Left forelimb (tissue), 1 donor: ENCODE measurements at regions not wholly inside any gene's neighbourhood (a gene's known extent, or its start where the extent isn't known, plus 50 kb on each side); places are given as distances from the start of the nearest gene placed in this dataset.
"Not testable (repeated sequence)": the region's sequence is repeated elsewhere in the genome, so short reads cannot be mapped to it uniquely, and the experiment has no call there.

ENCODE experiments used
- DNase-seq: peaks from one replicate; pipeline ENCODE4 v3.0.0-alpha.2; 2018; ENCODE audit warnings: low spot score

GRCh38 chr1:55825461-55825860 lies 610.3 kb upstream of the USP24 start:
- no peak for DNase-seq

- no peak for DNase-seq
Observed at GRCh38 chr1:55824251-55824640, 609.1 kb upstream of the USP24 start.

DNA sequence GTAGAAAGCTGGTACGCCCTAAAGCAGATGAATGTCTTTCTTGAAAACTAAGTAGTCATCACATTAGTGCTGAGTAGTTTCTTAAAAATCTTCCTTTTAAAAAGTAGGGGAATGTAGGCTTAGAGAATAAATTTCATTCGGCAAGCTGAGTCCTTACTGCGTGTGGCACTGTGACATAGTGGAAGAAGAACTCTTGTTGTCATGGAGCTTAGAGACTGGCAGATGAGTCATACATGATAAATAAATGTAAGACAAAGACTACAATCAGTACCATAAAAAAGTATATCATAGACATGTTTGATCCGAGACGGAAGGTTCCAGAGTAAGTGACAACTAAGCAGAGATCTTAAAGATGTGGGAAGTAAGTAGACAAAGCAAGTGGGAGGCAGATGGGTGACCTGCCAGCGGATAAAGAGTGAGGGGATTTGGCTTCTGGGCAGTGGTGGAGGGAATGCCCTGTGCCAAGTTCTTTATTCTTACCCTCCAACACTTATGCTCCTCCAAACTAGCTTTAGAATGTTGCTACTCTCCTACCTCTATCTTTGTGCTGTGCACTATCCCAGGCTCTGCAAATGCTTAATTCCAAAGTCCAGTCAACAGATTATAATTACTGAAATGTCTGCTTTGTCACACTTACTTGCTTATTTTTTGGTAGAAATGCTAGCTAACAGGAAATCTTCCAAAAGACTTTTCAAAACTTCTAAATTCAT lies 608.5 kb upstream of the USP24 start:
- DNase-seq: no peak

DNA sequence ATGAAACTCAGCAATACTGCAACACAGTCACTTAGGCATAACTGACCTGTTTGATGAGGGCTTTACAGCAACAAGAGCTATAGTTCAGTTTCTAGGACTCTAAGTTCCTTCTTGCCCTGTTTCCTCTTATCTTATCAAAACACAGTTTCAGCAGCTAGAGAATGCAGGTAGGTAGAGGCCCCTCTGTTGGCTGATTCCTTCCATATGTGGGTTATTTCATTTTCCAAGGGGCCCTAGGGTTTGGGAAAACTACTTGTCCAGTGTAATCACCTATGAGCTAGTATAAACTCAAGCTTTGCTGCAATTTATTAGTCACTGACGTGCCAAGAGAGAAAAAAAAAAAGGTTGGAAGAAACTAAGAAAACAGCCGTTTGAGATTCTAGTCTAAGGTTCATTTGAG lies 607.7 kb upstream of the USP24 start:
- DNase-seq: no peak

DNA sequence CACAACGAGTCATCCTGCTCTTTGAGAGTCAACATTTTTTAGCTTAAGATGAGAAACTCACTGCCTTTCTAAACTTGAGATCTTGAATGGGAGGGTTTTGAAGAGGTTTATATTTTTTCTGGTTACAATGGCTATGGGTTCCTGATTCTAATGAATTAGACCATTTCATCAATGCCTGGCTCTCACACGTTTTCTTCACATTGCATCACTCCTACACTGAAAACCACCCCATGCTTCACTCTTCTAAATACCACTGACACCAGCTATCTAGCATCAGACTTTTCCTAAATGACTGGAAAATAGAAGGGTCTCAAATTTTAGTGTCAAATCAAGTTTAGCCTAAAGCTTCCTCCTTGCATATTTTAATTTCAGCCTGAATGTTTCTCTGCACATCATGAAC lies 606.1 kb upstream of the USP24 start:
- no peak for DNase-seq

GRCh38 chr1:55820501-55820900 lies 605.3 kb upstream of the USP24 start:
- DNase-seq: no peak

DNA sequence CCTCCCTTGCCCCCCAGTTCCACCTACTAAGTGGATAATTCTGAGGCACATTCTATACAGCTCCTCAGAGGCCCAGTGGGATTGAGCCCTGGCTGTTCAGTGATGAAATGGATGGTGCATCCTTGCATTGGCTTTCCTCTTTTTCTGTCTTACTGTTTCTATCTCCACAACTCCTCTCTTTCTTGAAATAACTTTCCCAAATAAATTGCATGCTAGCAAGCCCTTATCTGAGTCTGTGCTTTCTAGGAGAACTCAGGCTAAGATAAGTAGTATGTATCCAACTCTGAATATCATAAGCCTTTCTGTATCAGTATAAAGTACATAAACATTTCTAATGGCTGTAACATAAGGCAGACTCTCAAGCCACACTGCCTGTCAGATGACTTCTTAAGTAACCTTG lies 603.8 kb upstream of the USP24 start:
- DNase-seq: no peak

- no peak for DNase-seq
Observed at GRCh38 chr1:55816456-55817426, 601.6 kb upstream of the USP24 start.

GRCh38 chr1:55815745-55816455 lies 600.7 kb upstream of the USP24 start:
- no peak for DNase-seq

DNA sequence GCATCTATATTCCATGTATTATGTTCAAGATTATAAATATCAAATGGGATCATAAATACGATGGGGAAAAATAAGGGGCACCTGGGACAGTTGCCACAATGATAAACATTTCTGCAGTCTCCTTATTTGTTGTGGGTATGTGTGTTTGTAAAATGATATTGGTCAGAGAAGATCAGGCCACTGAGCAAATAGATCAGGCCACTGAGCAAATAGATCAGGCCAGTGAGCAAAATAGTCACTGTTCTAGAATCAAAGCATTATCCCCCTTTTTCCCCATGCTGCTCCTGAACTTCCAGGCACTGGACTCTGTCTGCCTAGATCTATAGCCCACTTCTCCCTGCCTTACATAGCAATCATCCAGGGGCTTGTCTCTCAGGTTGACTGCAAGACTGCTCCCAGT lies 599.8 kb upstream of the USP24 start:
- no peak for DNase-seq

GRCh38 chr1:55813618-55814017 lies 598.5 kb upstream of the USP24 start:
- no peak for DNase-seq

DNA sequence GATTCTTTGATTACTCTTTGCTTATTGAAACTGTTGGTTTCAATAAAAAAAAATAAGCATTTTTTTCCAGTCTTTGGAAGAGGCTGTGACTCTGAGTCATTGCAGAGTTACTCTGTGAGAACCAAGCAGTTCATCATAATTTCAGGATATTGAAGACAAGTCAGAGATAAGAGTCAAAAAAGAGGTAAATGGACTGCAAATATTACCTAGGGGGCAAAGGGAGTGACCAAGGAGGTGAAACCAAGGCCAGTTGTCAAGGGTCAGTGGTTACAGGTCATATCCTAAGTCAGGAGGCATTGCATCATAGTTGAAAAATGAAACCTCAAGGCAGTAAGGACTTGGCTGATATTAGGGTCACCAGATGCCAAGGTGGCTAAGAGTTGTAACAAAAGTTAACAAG lies 597.1 kb upstream of the USP24 start:
- no peak for DNase-seq

DNA sequence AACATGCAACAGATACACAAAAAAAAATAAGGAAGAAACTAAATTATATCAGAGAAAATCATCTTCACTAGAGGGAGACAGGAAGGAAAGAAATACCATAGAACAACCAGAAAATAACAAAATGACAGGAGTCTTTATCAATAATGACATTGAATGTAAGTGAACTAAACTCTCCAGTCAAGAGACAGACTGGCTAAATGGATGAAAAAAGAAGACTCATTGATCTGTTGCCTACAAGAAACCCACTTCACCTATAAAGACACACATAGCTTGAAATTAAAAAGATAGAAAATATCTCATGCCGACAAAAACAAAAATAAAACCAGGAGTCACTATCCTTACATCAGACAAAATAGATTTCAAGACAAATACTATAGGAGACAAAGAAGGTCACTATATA lies 593.1 kb upstream of the USP24 start:
- no peak for DNase-seq

DNA sequence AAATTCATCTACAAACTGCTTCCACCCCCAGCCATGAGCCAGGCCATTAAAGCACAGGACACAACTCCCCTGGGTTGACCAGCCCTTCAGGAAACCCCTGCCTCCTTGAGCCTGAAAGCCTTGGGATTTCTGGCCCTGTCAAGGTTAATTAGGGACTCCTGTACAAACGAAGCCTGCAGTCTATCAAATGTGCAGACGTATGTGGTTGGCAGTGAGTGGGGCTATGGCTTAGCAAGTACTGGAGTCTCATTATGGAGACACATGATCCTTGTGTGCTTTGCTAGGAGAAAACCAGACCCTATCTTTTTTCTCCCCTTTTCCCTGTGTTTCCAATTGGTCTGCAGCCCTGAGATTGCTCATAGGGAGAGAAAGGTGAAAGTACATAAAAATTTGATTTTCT lies 588.3 kb upstream of the USP24 start:
- DNase-seq: no peak

GRCh38 chr1:55801481-55801880 lies 586.3 kb upstream of the USP24 start:
- DNase-seq: no peak

DNA sequence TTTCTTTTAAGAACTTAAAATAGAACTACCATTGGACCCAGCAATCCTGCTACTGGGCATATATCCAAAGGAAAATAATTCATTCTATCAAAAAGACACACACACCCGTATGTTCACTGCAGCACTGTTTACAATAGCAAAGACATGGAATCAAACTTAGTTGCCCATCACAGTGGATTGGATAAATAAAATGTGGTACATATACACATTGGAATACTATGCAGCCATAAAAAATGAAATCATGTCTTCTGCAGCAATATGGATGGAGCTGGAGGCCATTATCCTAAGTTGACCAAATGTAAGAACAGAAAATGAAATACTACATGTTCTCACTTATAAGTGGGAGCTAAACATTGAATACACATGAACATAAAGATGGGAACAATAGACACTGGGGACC lies 585.3 kb upstream of the USP24 start:
- DNase-seq: no peak

GRCh38 chr1:55793856-55794255 lies 578.7 kb upstream of the USP24 start:
- no peak for DNase-seq

DNA sequence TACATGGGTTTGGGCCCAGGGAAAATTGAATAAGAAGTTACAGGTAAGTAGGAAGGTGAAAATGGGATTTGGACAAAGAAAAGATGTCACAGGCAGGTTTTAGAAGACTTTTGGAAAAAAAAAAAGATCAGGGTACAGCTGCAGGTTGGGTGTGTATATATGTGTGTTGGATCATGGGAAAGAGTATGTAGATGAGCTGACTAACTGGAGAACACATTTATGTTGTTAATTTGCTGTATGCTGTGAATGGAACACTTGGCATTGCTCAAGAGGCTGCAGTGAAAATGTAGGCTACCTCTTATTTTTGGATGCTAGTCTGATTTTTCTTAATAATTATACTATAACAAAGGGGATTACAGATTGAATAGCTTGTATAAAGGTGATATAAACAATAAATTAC lies 577.7 kb upstream of the USP24 start:
- no peak for DNase-seq

GRCh38 chr1:55789466-55789865 lies 574.3 kb upstream of the USP24 start:
- no peak for DNase-seq

DNA sequence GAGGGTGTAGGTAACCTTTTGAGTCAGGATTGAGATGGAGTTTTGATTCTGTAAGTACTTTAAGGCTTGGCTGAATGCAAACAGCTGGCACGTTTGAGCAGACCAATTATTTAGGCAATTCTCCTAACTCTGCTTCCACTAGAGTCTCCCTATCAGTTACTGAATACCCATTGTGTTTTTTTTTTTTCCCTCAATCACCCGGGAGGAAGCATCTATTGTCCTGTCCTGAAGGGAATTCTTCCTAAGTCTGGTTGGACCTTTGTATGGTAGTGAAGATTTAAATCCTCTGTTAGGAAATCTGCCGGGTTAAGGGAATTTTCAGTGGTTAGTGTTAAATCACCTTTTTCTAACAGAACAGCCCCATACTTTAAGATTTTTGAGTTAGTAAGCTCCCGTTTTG lies 571.2 kb upstream of the USP24 start:
- no peak for DNase-seq

DNA sequence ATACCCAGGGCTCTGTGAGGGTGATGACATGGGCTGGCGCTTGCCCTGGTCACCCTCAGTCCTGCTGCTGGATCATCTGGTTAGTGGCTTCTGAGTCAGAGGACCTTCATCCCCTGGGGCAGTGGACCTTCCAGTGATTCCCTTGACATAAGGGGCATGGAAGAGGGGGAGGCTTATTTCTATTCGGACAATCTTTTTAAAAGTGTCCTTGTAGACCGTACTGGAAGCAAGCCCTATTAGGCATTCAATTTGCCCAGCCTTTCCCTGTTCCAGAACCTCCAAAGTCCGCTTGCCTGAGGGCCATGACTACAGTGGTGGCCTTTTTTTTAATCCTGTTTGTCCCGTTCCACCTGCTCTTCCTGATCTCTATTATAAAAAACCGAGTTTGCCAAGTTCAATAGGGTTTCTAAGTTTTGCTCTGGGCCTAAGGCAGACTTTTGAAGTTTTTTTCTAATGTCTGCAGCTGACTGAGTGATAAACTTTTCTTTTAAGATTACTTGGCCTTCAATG lies 569.8 kb upstream of the USP24 start:
- DNase-seq: not testable (repeated sequence)

GRCh38 chr1:55781944-55782482 lies 566.8 kb upstream of the USP24 start:
- DNase-seq: no peak
